ENCODE measurements at regions not wholly inside any gene's neighbourhood (a gene's known extent, or its start where the extent isn't known, plus 50 kb on each side); places are given as distances from the start of the nearest gene placed in this dataset.
"Not testable (repeated sequence)": the region's sequence is repeated elsewhere in the genome, so short reads cannot be mapped to it uniquely, and the experiment has no call there.

GRCh38 chr2:61677306-61677705, 139.2 kb upstream of the XPO1 start:
- DNase-seq (ENCODE audit: low read depth, low spot score) = no peak

GRCh38 chr2:61675204-61675603, 137.0 kb upstream of the XPO1 start:
- DNase-seq (ENCODE audit: low read depth, low spot score) = no peak

GRCh38 chr2:61671561-61672315, 133.6 kb upstream of the XPO1 start:
- DNase-seq (ENCODE audit: low read depth, low spot score) = no peak

- DNase-seq (ENCODE audit: low read depth, low spot score) = no peak
Observed at GRCh38 chr2:61670591-61671501, 132.7 kb upstream of the XPO1 start.

GRCh38 chr2:61664190-61664589, 126.0 kb upstream of the XPO1 start:
- DNase-seq (ENCODE audit: low read depth, low spot score) = no peak

- no peak for DNase-seq (ENCODE audit: low read depth, low spot score)
Observed at GRCh38 chr2:61662990-61663389, 124.8 kb upstream of the XPO1 start.

- DNase-seq (ENCODE audit: low read depth, low spot score) = no peak
Observed at GRCh38 chr2:61660511-61661388, 122.6 kb upstream of the XPO1 start.

GRCh38 chr2:61658841-61659780, 121.0 kb upstream of the XPO1 start:
- no peak for DNase-seq (ENCODE audit: low read depth, low spot score)

- not testable (repeated sequence) for DNase-seq (ENCODE audit: low read depth, low spot score)
Observed at GRCh38 chr2:61649946-61650345, 111.8 kb upstream of the XPO1 start.

- no peak for DNase-seq (ENCODE audit: low read depth, low spot score)
Observed at GRCh38 chr2:61649021-61649420, 110.9 kb upstream of the XPO1 start.

- DNase-seq (ENCODE audit: low read depth, low spot score) = no peak
Observed at GRCh38 chr2:61647044-61647443, 108.9 kb upstream of the XPO1 start.

GRCh38 chr2:61645911-61646310, 107.8 kb upstream of the XPO1 start:
- DNase-seq (ENCODE audit: low read depth, low spot score) = no peak

- not testable (repeated sequence) for DNase-seq (ENCODE audit: low read depth, low spot score)
Observed at GRCh38 chr2:61643153-61643552, 105.0 kb upstream of the XPO1 start.

- DNase-seq (ENCODE audit: low read depth, low spot score) = no peak
Observed at GRCh38 chr2:61640406-61640805, 102.2 kb upstream of the XPO1 start.

- no peak for DNase-seq (ENCODE audit: low read depth, low spot score)
Observed at GRCh38 chr2:61639721-61640120, 101.6 kb upstream of the XPO1 start.

GRCh38 chr2:61636686-61637085, 98.5 kb upstream of the XPO1 start:
- no peak for DNase-seq (ENCODE audit: low read depth, low spot score)

- DNase-seq (ENCODE audit: low read depth, low spot score) = no peak
Observed at GRCh38 chr2:61634512-61634911, 96.4 kb upstream of the XPO1 start.

- DNase-seq (ENCODE audit: low read depth, low spot score) = no peak
Observed at GRCh38 chr2:61633250-61633649, 95.1 kb upstream of the XPO1 start.

GRCh38 chr2:61632276-61633169, 94.4 kb upstream of the XPO1 start:
- DNase-seq (ENCODE audit: low read depth, low spot score) = no peak

- DNase-seq (ENCODE audit: low read depth, low spot score) = no peak
Observed at GRCh38 chr2:61631321-61631720, 93.2 kb upstream of the XPO1 start.

Data from activated naive CD8-positive, alpha-beta T cell treated with anti-CD3 and anti-CD28 coated beads, Interleukin-2, amount 50 U/mL, for 16 hours (primary cell).